Neural crest cell (in vitro differentiated cells): ENCODE measurements at regions not wholly inside any gene's neighbourhood (a gene's known extent, or its start where the extent isn't known, plus 50 kb on each side); places are given as distances from the start of the nearest gene placed in this dataset.

Experiments
- DNase-seq: peaks from one replicate; pipeline ENCODE4 v3.0.0; 2021; ENCODE audit warnings: low read depth, mixed read lengths, low spot score
- H3K27ac Mint-ChIP-seq: one replicate; pipeline ENCODE4 v1.8.0; 2021; ENCODE audit warnings: mild to moderate bottlenecking, mixed read lengths; ENCODE audit not compliant: unreplicated experiment
- H3K27me3 Mint-ChIP-seq: 2 replicates; pipeline ENCODE4 v1.8.0; 2021; ENCODE audit warnings: low read depth, mild to moderate bottlenecking, mixed read lengths
- H3K36me3 Mint-ChIP-seq: 2 replicates; pipeline ENCODE4 v1.8.0; 2021; ENCODE audit warnings: low read depth, mild to moderate bottlenecking, mixed read lengths
- H3K4me1 Mint-ChIP-seq: 2 replicates; pipeline ENCODE4 v1.8.0; 2021; ENCODE audit warnings: mixed read lengths
- H3K4me3 Mint-ChIP-seq: one replicate; pipeline ENCODE4 v1.8.0; 2021; ENCODE audit warnings: mild to moderate bottlenecking, mixed read lengths
- H3K9me3 Mint-ChIP-seq: 2 replicates; pipeline ENCODE4 v1.8.0; 2021; ENCODE audit warnings: mixed read lengths
- CTCF ChIP-seq: fragments of 200-600 bp; sonication (generic); conservative IDR thresholded peaks from 2 replicates; pipeline ENCODE4 v1.5.0; 2021; ENCODE audit warnings: antibody characterized with exemption, mild to moderate bottlenecking

- no peak overlapping the region for H3K27ac Mint-ChIP-seq
- H3K4me3 Mint-ChIP-seq: no peak overlapping the region
- TF ChIP-seq CTCF: no peak
- DNase-seq: no peak
- no peaks in the 10 kb centered on the region for H3K36me3 Mint-ChIP-seq
- H3K9me3 Mint-ChIP-seq: peaks cover 2% of the 10 kb centered on the region
- no peaks in the 10 kb centered on the region for H3K4me1 Mint-ChIP-seq
- no peaks in the 10 kb centered on the region for H3K27me3 Mint-ChIP-seq
Observed at GRCh38 chr18:38539856-38540255, 974.3 kb upstream of the CELF4 start.

GRCh38 chr18:38539371-38539770 lies 973.8 kb upstream of the CELF4 start:
- Mint-ChIP-seq H3K36me3 (no peaks in the 10 kb centered on the region), H3K4me3 (no peak overlapping the region), H3K9me3 (peaks cover 2% of the 10 kb centered on the region), H3K4me1 (no peaks in the 10 kb centered on the region), H3K27ac (no peak overlapping the region), H3K27me3 (no peaks in the 10 kb centered on the region)
- no peak for TF ChIP-seq CTCF
- DNase-seq: no peak

GRCh38 chr18:38534073-38534472 lies 968.5 kb upstream of the CELF4 start:
- peaks cover 2% of the 10 kb centered on the region for H3K36me3 Mint-ChIP-seq
- no peak overlapping the region for H3K27ac Mint-ChIP-seq
- peaks cover 5% of the 10 kb centered on the region for H3K9me3 Mint-ChIP-seq
- no peaks in the 10 kb centered on the region for H3K27me3 Mint-ChIP-seq
- no peak overlapping the region for H3K4me3 Mint-ChIP-seq
- no peaks in the 10 kb centered on the region for H3K4me1 Mint-ChIP-seq
- no peak for DNase-seq
- no peak for TF ChIP-seq CTCF

- Mint-ChIP-seq H3K27ac (no peak overlapping the region), H3K27me3 (no peaks in the 10 kb centered on the region), H3K36me3 (no peaks in the 10 kb centered on the region), H3K4me3 (no peak overlapping the region), H3K9me3 (no peaks in the 10 kb centered on the region), H3K4me1 (no peaks in the 10 kb centered on the region)
- TF ChIP-seq CTCF: no peak
- no peak for DNase-seq
Observed at GRCh38 chr18:38526922-38527321, 961.3 kb upstream of the CELF4 start.

- no peaks in the 10 kb centered on the region for H3K27me3 Mint-ChIP-seq
- no peak overlapping the region for H3K27ac Mint-ChIP-seq
- H3K4me1 Mint-ChIP-seq: no peaks in the 10 kb centered on the region
- H3K4me3 Mint-ChIP-seq: no peak overlapping the region
- TF ChIP-seq CTCF: no peak
- H3K9me3 Mint-ChIP-seq: no peaks in the 10 kb centered on the region
- DNase-seq: no peak
- H3K36me3 Mint-ChIP-seq: no peaks in the 10 kb centered on the region
Observed at GRCh38 chr18:38525039-38525438, 959.4 kb upstream of the CELF4 start.

GRCh38 chr18:38520786-38521185 lies 955.2 kb upstream of the CELF4 start:
- no peaks in the 10 kb centered on the region for H3K9me3 Mint-ChIP-seq
- peaks cover 15% of the 10 kb centered on the region for H3K4me1 Mint-ChIP-seq
- H3K4me3 Mint-ChIP-seq: no peak overlapping the region
- no peaks in the 10 kb centered on the region for H3K27me3 Mint-ChIP-seq
- H3K36me3 Mint-ChIP-seq: no peaks in the 10 kb centered on the region
- no peak for TF ChIP-seq CTCF
- no peak overlapping the region for H3K27ac Mint-ChIP-seq
- DNase-seq: no peak
